ENCODE measurements at regions not wholly inside any gene's neighbourhood (a gene's known extent, or its start where the extent isn't known, plus 50 kb on each side); places are given as distances from the start of the nearest gene placed in this dataset.

DNA sequence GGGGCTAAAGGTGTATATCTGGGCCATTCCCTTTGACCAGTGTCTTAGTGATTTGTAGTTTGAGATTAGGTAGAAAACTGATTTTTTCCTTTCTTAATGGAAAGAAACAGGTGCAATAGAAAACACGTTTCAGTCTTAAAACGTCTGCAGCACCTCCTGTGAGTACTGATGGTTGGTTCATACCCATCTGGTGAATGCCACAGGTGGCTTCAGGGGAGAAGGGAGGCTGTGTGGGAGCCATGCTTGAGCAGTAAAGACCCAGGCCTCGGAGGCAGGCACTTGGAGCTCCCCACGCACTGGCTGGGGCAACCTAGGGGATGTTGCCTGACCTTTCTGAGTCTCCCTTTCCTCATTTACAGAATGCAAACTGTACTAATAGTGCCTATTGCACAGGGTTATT is 171.5 kb upstream of the GRB10 start:
- DNase-seq (ENCODE audit: low spot score) (no peak), ATAC-seq (ENCODE audit: low read depth) (no peak)
- H3K36me3 ChIP-seq (ENCODE audit: low read depth), result no peaks in the 10 kb centered on the region
- no peak overlapping the region for H3K27ac ChIP-seq (ENCODE audit: poor library complexity, severe bottlenecking)
- no peaks in the 10 kb centered on the region for H3K27me3 ChIP-seq (ENCODE audit: insufficient read depth, poor library complexity, severe bottlenecking)
- no peaks in the 10 kb centered on the region for H3K9me3 ChIP-seq (ENCODE audit: severe bottlenecking)
- peaks cover 5% of the 10 kb centered on the region for H3K4me1 ChIP-seq (ENCODE audit: insufficient read depth, poor library complexity, severe bottlenecking)
- no peak overlapping the region for H3K4me3 ChIP-seq (ENCODE audit: severe bottlenecking)
- no peak for TF ChIP-seq CTCF (IDR thresholded peaks at IDR 0.05; ENCODE audit: poor library complexity, severe bottlenecking)

DNA sequence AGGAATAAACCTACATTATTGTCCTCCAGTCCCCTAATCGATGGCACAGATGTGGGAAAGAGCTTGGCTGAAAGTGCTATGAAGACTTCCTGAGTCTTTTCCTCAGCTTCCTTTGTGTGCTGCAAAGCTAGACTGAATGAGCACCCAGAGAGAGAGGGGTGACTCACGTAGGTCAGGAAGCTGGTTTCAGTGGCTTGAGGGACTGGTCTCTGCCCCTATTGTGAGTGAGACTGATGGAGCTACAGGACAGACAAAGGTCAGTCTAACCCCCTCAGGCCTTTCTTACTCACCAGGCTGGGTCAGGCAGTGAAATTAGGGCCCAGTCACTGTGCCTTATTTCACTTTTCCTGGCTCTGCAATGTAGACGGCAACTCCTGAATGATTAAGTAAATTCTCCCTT is 171.1 kb upstream of the GRB10 start:
- ATAC-seq (ENCODE audit: low read depth) (peak; percentile 88), DNase-seq (ENCODE audit: low spot score) (no peak)
- peaks cover 5% of the 10 kb centered on the region for H3K4me1 ChIP-seq (ENCODE audit: insufficient read depth, poor library complexity, severe bottlenecking)
- TF ChIP-seq CTCF (IDR thresholded peaks at IDR 0.05; ENCODE audit: poor library complexity, severe bottlenecking), result no peak
- H3K4me3 ChIP-seq (ENCODE audit: severe bottlenecking), result no peak overlapping the region
- no peaks in the 10 kb centered on the region for H3K27me3 ChIP-seq (ENCODE audit: insufficient read depth, poor library complexity, severe bottlenecking)
- no peak overlapping the region for H3K27ac ChIP-seq (ENCODE audit: poor library complexity, severe bottlenecking)
- H3K36me3 ChIP-seq (ENCODE audit: low read depth), result no peaks in the 10 kb centered on the region
- no peaks in the 10 kb centered on the region for H3K9me3 ChIP-seq (ENCODE audit: severe bottlenecking)

- no peak for TF ChIP-seq CTCF (IDR thresholded peaks at IDR 0.05; ENCODE audit: poor library complexity, severe bottlenecking)
- ATAC-seq (ENCODE audit: low read depth) (no peak), DNase-seq (ENCODE audit: low spot score) (no peak)
- Histone ChIP-seq H3K36me3 (ENCODE audit: low read depth) (no peaks in the 10 kb centered on the region), H3K27me3 (ENCODE audit: insufficient read depth, poor library complexity, severe bottlenecking) (no peaks in the 10 kb centered on the region), H3K4me3 (ENCODE audit: severe bottlenecking) (no peak overlapping the region), H3K27ac (ENCODE audit: poor library complexity, severe bottlenecking) (no peak overlapping the region), H3K4me1 (ENCODE audit: insufficient read depth, poor library complexity, severe bottlenecking) (peaks cover 5% of the 10 kb centered on the region), H3K9me3 (ENCODE audit: severe bottlenecking) (no peaks in the 10 kb centered on the region)
Observed at GRCh38 chr7:50953303-50953702, 170.6 kb upstream of the GRB10 start.

DNA sequence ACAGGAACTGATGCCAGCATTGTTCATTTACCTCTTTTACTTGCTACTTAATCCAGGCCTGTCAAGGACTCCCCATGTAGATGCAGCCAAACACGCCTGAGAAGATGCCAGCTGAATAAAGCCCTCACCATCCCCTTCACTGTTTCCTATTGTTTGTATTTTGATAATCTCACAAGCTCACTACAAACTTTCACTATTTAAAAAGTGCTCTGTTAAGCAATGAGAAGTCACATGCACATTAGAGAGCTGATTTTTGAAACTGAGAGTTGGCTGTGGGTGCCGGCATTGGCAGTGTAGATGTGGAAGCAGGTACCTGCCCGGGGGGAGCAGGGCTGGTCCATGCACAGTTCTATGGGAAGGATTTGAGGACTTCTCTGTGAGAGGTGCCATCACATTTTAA is 169.8 kb upstream of the GRB10 start:
- ATAC-seq (ENCODE audit: low read depth), result no peak
- no peaks in the 10 kb centered on the region for H3K9me3 ChIP-seq (ENCODE audit: severe bottlenecking)
- no peak overlapping the region for H3K4me3 ChIP-seq (ENCODE audit: severe bottlenecking)
- no peaks in the 10 kb centered on the region for H3K27me3 ChIP-seq (ENCODE audit: insufficient read depth, poor library complexity, severe bottlenecking)
- H3K4me1 ChIP-seq (ENCODE audit: insufficient read depth, poor library complexity, severe bottlenecking), result peaks cover 5% of the 10 kb centered on the region
- no peak overlapping the region for H3K27ac ChIP-seq (ENCODE audit: poor library complexity, severe bottlenecking)
- no peak for DNase-seq (ENCODE audit: low spot score)
- H3K36me3 ChIP-seq (ENCODE audit: low read depth), result no peaks in the 10 kb centered on the region
- TF ChIP-seq CTCF (IDR thresholded peaks at IDR 0.05; ENCODE audit: poor library complexity, severe bottlenecking), result no peak

DNA sequence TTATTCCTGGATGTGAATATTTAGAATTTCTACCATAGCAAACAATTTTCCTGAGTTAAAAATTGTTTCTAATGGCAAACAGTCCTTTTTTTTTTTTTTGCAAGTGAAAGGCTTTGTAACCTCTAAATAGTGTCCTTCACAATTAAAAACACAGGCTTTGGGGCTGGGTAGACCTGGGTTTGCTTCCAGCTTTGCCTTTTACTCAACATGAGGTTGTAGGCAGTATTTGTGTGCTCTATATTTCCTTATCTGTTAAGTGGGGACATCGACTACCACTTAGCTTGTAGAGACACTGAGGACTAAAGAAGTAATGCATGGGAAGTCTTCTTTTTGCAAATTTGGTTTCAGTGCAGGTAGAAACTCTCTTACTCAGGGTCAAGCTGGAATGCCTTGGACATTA is 169.4 kb upstream of the GRB10 start:
- no peak for DNase-seq (ENCODE audit: low spot score)
- Histone ChIP-seq H3K4me1 (ENCODE audit: insufficient read depth, poor library complexity, severe bottlenecking) (peaks cover 5% of the 10 kb centered on the region), H3K27me3 (ENCODE audit: insufficient read depth, poor library complexity, severe bottlenecking) (no peaks in the 10 kb centered on the region), H3K27ac (ENCODE audit: poor library complexity, severe bottlenecking) (no peak overlapping the region), H3K36me3 (ENCODE audit: low read depth) (no peaks in the 10 kb centered on the region), H3K9me3 (ENCODE audit: severe bottlenecking) (no peaks in the 10 kb centered on the region), H3K4me3 (ENCODE audit: severe bottlenecking) (no peak overlapping the region)
- no peak for TF ChIP-seq CTCF (IDR thresholded peaks at IDR 0.05; ENCODE audit: poor library complexity, severe bottlenecking)
- no peak for ATAC-seq (ENCODE audit: low read depth)

All from RWPE2 (cell line).